OCI-LY1 (cell line): ENCODE measurements at regions not wholly inside any gene's neighbourhood (a gene's known extent, or its start where the extent isn't known, plus 50 kb on each side); places are given as distances from the start of the nearest gene placed in this dataset.

Experiments used
- H2AFZ ChIP-seq: fragments of 200-600 bp; sonication (generic), shearing (Covaris generic); 2 replicates; pipeline ENCODE4 v1.6.0; 2014; ENCODE audit warnings: antibody characterized with exemption, mild to moderate bottlenecking, low read length
- H3F3A ChIP-seq: fragments of 200-600 bp; sonication (generic), shearing (Covaris generic); 2 replicates; pipeline ENCODE4 v1.6.0; 2014; ENCODE audit warnings: mild to moderate bottlenecking, antibody characterized with exemption, low read length, moderate library complexity; ENCODE audit not compliant: insufficient read depth
- H3K27ac ChIP-seq: fragments of 200-600 bp; sonication (generic); 2 replicates; pipeline ENCODE4 v1.5.1; 2014; ENCODE audit warnings: low read length, mixed run types, mild to moderate bottlenecking, low read depth; ENCODE audit not compliant: poor library complexity, severe bottlenecking
- H3K27me3 ChIP-seq: fragments of 200-600 bp; sonication (generic); 2 replicates; pipeline ENCODE4 v1.6.0; 2014; ENCODE audit warnings: antibody characterized with exemption, mild to moderate bottlenecking, low read length, moderate library complexity; ENCODE audit not compliant: insufficient read depth
- H3K36me3 ChIP-seq: fragments of 200-600 bp; sonication (generic); 2 replicates; pipeline ENCODE4 v1.6.1; 2014; ENCODE audit warnings: mild to moderate bottlenecking, antibody characterized with exemption, low read length, moderate library complexity, mixed read lengths; ENCODE audit not compliant: insufficient read depth
- H3K4me1 ChIP-seq: fragments of 200-600 bp; sonication (generic); 2 replicates; pipeline ENCODE4 v1.5.1; 2014; ENCODE audit warnings: mild to moderate bottlenecking, low read length, moderate library complexity; ENCODE audit not compliant: insufficient read depth, severe bottlenecking
- H3K4me2 ChIP-seq: fragments of 200-600 bp; sonication (generic), shearing (Covaris generic); 2 replicates; pipeline ENCODE4 v1.6.1; 2014; ENCODE audit warnings: low read length
- H3K4me3 ChIP-seq: fragments of 200-600 bp; sonication (generic); 2 replicates; pipeline ENCODE4 v1.5.1; 2014; ENCODE audit warnings: low read length, low read depth, mild to moderate bottlenecking, mixed read lengths; ENCODE audit not compliant: poor library complexity, severe bottlenecking
- H3K79me2 ChIP-seq: fragments of 200-600 bp; shearing (Covaris generic); 2 replicates; pipeline ENCODE4 v1.6.1; 2016; ENCODE audit warnings: mixed run types, low read length, mixed read lengths; ENCODE audit not compliant: insufficient read depth
- H3K9ac ChIP-seq: fragments of 200-600 bp; sonication (generic), shearing (Covaris generic); 2 replicates; pipeline ENCODE4 v1.6.1; 2014; ENCODE audit warnings: mild to moderate bottlenecking, low read length, mixed read lengths
- H3K9me2 ChIP-seq: fragments of 200-600 bp; sonication (generic), shearing (Covaris generic); 2 replicates; pipeline ENCODE4 v1.6.1; 2014; ENCODE audit warnings: low read depth, mild to moderate bottlenecking, low read length, mixed read lengths
- H3K9me3 ChIP-seq: fragments of 200-600 bp; shearing (Covaris generic); 2 replicates; pipeline ENCODE4 v1.6.1; 2014; ENCODE audit warnings: low read length, mixed read lengths
- H4K20me1 ChIP-seq: fragments of 200-600 bp; sonication (generic), shearing (Covaris generic); 2 replicates; pipeline ENCODE4 v1.6.0; 2016; ENCODE audit warnings: mild to moderate bottlenecking, low read length; ENCODE audit not compliant: insufficient read depth
- EZH2 ChIP-seq: fragments of 200-600 bp; sonication (generic), shearing (Covaris generic); IDR thresholded peaks from 2 replicates; pipeline ENCODE4 v1.8.0; 2017; ENCODE audit warnings: borderline replicate concordance, mixed run types, mild to moderate bottlenecking, antibody characterized with exemption, low read length, moderate library complexity, mixed read lengths
- TF ChIP-seq, protein P1 (sequence below): fragments of 200-600 bp; sonication (generic), shearing (Covaris generic); IDR thresholded peaks from 2 replicates; pipeline ENCODE4 v1.5.1; 2017; ENCODE audit warnings: mild to moderate bottlenecking, antibody characterized with exemption, low read length, moderate library complexity, mixed read lengths

DNA sequence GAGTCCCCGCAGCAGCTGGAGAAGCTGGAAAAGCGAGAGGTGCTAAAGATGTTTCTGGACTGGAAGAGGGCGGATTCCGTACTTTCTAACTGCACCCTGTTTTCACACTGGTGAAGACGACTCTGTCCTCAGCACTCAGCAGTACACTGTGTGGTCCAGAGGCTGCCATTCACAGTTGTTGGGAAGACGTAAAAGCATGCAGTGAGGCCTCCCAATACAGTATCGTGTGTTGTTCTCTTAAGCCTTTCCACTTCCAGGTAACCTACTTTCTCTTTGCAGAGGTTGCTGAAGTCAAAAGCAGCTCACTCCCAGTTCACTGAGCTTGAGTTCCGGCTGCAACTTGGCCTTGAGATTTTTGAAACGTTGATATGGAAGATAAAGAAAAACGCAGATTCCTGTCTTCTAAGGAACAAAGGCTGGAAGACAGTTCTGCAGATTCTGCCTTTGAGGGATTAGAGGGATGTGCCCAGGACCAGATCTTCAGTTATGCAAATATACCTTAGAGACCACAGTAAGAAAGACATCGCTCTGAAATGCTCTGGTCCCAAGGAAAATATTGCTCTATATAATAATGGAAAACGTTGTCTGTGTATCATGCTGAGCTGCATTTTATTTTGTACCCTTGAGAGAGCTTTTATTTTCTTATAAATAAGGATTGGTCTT, 540.9 kb downstream of the TRIML1 start:
- H3K9me2 ChIP-seq: no peaks in the 10 kb centered on the region
- no peaks in the 10 kb centered on the region for H3K79me2 ChIP-seq
- H3K9ac ChIP-seq: no peak overlapping the region
- TF ChIP-seq, protein P1, sequence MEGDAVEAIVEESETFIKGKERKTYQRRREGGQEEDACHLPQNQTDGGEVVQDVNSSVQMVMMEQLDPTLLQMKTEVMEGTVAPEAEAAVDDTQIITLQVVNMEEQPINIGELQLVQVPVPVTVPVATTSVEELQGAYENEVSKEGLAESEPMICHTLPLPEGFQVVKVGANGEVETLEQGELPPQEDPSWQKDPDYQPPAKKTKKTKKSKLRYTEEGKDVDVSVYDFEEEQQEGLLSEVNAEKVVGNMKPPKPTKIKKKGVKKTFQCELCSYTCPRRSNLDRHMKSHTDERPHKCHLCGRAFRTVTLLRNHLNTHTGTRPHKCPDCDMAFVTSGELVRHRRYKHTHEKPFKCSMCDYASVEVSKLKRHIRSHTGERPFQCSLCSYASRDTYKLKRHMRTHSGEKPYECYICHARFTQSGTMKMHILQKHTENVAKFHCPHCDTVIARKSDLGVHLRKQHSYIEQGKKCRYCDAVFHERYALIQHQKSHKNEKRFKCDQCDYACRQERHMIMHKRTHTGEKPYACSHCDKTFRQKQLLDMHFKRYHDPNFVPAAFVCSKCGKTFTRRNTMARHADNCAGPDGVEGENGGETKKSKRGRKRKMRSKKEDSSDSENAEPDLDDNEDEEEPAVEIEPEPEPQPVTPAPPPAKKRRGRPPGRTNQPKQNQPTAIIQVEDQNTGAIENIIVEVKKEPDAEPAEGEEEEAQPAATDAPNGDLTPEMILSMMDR: no peak
- no peak for TF ChIP-seq EZH2
- no peaks in the 10 kb centered on the region for H3F3A ChIP-seq
- no peaks in the 10 kb centered on the region for H3K27me3 ChIP-seq
- no peak overlapping the region for H3K4me2 ChIP-seq
- no peaks in the 10 kb centered on the region for H3K9me3 ChIP-seq
- H3K27ac ChIP-seq: no peak overlapping the region
- H3K4me1 ChIP-seq: no peaks in the 10 kb centered on the region
- H4K20me1 ChIP-seq: no peaks in the 10 kb centered on the region
- no peak overlapping the region for H2AFZ ChIP-seq
- no peak overlapping the region for H3K4me3 ChIP-seq
- H3K36me3 ChIP-seq: no peaks in the 10 kb centered on the region

DNA sequence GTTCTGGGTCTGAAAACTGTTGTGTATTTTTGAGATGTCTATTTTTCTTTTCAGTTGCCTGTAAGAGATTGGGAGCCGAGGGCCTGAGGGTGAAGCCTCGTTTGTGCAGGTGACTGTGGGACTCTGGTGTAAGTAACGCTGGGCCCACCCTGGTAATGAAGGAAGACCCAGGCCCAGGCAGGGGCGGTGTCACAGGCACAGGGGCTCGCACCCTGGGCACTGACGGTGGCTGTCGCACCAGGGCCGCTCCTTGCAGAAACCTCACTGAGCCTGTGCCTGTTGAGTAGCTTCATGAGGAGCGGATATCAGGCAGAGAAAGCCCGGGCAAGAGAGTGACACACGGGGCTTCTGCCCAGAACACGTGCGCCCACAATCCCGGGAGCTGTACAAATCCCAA, 541.4 kb downstream of the TRIML1 start:
- H3K4me3 ChIP-seq: no peak overlapping the region
- H2AFZ ChIP-seq: no peak overlapping the region
- H3K9me3 ChIP-seq: no peaks in the 10 kb centered on the region
- no peaks in the 10 kb centered on the region for H4K20me1 ChIP-seq
- no peak for TF ChIP-seq EZH2
- TF ChIP-seq, protein P1: no peak
- H3K9ac ChIP-seq: no peak overlapping the region
- H3K27me3 ChIP-seq: no peaks in the 10 kb centered on the region
- no peaks in the 10 kb centered on the region for H3K36me3 ChIP-seq
- no peak overlapping the region for H3K27ac ChIP-seq
- no peaks in the 10 kb centered on the region for H3F3A ChIP-seq
- H3K4me2 ChIP-seq: no peak overlapping the region
- H3K4me1 ChIP-seq: no peaks in the 10 kb centered on the region
- H3K79me2 ChIP-seq: no peaks in the 10 kb centered on the region
- H3K9me2 ChIP-seq: no peaks in the 10 kb centered on the region

DNA sequence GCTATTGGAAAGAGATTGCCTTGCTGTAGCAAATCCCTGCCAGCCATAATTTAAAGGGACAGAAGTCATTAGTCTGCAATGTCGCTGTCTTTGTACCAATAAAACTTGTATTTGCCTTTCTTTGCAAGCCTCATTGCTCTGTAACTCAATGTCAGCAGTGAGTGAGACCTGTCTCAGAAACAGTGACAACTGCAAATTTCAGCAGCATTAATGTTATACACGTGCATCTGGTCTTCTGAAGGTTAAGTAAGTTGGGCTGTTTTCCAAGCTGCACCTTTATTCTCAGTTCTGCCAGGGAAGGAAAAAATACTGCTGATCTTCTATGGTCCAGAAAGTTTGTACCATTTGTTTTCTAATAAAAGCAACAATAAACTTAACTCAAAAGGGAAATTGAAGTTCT, 543.1 kb downstream of the TRIML1 start:
- Histone ChIP-seq H3K27ac (no peak overlapping the region), H3K9me3 (no peaks in the 10 kb centered on the region), H3K4me2 (no peak overlapping the region), H3K9ac (no peak overlapping the region), H3K27me3 (no peaks in the 10 kb centered on the region), H3K9me2 (no peaks in the 10 kb centered on the region), H4K20me1 (no peaks in the 10 kb centered on the region), H2AFZ (no peak overlapping the region), H3K36me3 (no peaks in the 10 kb centered on the region), H3F3A (no peaks in the 10 kb centered on the region), H3K4me3 (no peak overlapping the region), H3K4me1 (no peaks in the 10 kb centered on the region), H3K79me2 (no peaks in the 10 kb centered on the region)
- TF ChIP-seq EZH2: no peak

DNA sequence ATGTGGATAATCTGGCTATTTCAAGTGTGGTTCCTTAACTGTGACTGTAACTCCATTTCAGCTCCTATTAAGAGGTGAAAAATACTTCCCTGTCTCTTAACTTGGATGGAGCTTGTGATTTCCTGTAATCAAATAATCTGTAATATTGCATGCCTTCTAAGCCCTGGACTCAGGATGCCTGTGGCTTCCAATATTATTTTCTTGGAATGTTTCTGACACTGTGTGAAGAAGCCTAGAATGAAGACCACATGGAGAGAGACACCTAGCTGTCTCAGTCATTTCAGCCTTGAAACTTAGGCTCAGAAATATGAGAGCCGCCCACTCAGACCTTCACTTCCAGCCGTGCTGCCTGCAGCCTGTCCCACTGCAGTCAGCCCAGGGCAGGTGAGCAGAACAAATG, 544.3 kb downstream of the TRIML1 start:
- no peaks in the 10 kb centered on the region for H4K20me1 ChIP-seq
- no peak overlapping the region for H3K9ac ChIP-seq
- H3K27ac ChIP-seq: no peak overlapping the region
- no peaks in the 10 kb centered on the region for H3K36me3 ChIP-seq
- H3K4me3 ChIP-seq: no peak overlapping the region
- no peak overlapping the region for H2AFZ ChIP-seq
- no peaks in the 10 kb centered on the region for H3K9me3 ChIP-seq
- no peaks in the 10 kb centered on the region for H3K9me2 ChIP-seq
- no peaks in the 10 kb centered on the region for H3K79me2 ChIP-seq
- H3K4me1 ChIP-seq: no peaks in the 10 kb centered on the region
- no peaks in the 10 kb centered on the region for H3K27me3 ChIP-seq
- H3F3A ChIP-seq: no peaks in the 10 kb centered on the region
- no peak overlapping the region for H3K4me2 ChIP-seq
- TF ChIP-seq, protein P1: no peak
- no peak for TF ChIP-seq EZH2
